Fibroblast of villous mesenchyme (primary cell): ENCODE measurements at regions not wholly inside any gene's neighbourhood (a gene's known extent, or its start where the extent isn't known, plus 50 kb on each side); places are given as distances from the start of the nearest gene placed in this dataset.
A peak's percentile ranks its signal among the peaks of the same experiment; 100 is the strongest.
"Not testable (repeated sequence)": the region's sequence is repeated elsewhere in the genome, so short reads cannot be mapped to it uniquely, and the experiment has no call there.

Experiments used
- DNase-seq: peaks from one replicate; pipeline ENCODE4 v3.0.0-alpha.2; 2010; ENCODE audit warnings: low read depth
- H3K4me3 ChIP-seq: 2 replicates; pipeline ENCODE4 v1.5.1; 2011; ENCODE audit warnings: low read depth, mild to moderate bottlenecking, low read length
- TF ChIP-seq, protein P1 (sequence below): IDR thresholded peaks from 2 replicates; pipeline ENCODE4 v1.5.1; 2012; ENCODE audit warnings: low read depth, mild to moderate bottlenecking, low read length; ENCODE audit not compliant: insufficient read depth

DNA sequence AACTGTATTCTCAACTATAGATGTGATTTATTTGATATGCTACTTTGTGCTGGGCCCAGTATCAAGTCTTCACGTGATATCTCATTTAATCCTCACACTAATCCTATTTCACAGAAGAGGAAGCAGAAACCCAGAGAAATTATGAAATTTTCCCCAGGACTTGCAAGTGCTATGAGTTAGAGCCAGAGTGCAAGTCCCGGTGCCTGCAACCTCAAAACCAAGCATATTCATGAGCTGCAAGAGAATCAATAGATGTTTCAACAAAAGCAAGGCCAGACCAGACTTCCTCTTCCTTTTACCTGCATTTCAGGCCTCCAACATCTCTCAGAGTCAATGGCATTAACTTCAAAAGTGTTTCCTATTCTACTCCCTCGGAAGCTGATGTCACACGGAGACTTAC lies 92.2 kb upstream of the GATB start:
- TF ChIP-seq, protein P1, sequence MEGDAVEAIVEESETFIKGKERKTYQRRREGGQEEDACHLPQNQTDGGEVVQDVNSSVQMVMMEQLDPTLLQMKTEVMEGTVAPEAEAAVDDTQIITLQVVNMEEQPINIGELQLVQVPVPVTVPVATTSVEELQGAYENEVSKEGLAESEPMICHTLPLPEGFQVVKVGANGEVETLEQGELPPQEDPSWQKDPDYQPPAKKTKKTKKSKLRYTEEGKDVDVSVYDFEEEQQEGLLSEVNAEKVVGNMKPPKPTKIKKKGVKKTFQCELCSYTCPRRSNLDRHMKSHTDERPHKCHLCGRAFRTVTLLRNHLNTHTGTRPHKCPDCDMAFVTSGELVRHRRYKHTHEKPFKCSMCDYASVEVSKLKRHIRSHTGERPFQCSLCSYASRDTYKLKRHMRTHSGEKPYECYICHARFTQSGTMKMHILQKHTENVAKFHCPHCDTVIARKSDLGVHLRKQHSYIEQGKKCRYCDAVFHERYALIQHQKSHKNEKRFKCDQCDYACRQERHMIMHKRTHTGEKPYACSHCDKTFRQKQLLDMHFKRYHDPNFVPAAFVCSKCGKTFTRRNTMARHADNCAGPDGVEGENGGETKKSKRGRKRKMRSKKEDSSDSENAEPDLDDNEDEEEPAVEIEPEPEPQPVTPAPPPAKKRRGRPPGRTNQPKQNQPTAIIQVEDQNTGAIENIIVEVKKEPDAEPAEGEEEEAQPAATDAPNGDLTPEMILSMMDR: no peak
- DNase-seq: no peak
- H3K4me3 ChIP-seq: no peak overlapping the region

- no peak overlapping the region for H3K4me3 ChIP-seq
- DNase-seq: no peak
- TF ChIP-seq, protein P1: no peak
These were observed 91.4 kb upstream of the GATB start for GRCh38 chr4:151852202-151852601.

DNA sequence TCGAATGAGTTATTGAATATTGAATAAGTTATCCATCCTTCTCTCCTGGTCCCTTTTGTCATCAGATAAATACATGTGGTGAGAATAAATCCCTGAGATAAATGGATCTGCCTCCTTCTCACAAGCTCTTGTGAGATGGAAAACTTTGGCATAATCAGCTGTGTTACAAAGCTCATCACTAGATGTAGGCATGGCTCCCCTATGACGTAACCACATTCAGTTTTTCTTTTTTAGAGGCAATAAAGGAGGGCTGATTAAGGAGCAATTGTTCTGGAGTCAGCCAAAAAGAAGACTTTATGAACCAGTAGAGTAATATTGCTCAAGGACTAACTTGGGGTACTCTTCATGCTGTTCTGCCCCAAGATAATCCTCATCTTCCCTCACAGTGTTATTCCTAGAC lies 90.5 kb upstream of the GATB start:
- TF ChIP-seq, protein P1: no peak
- DNase-seq: no peak
- H3K4me3 ChIP-seq: no peak overlapping the region

DNA sequence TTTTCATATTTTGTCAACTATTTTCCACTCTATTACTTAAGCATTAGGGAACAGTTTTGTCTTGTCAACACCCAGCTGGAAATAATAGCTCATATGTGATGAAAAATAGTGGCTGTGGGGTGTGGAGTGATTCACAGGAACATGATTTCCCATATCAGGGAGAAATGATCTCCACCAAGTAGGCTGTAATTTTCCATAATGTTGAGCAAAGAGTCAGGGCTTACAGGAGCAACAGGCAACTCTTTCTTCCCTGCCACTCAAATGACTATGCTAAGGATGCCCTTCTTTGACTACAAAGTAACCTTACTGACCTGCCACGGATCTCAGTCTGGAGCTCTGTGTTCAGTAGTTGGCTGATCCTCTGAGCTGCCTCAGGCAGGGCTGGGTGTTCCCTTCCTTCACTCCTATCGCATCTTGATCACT lies 90.0 kb upstream of the GATB start:
- DNase-seq: peak; percentile 43

GRCh38 chr4:151845551-151845950 lies 84.7 kb upstream of the GATB start:
- not testable (repeated sequence) for H3K4me3 ChIP-seq, DNase-seq

More for the DNA sequence above, 90.0 kb upstream of the GATB start:
- no peak overlapping the region for H3K4me3 ChIP-seq
- TF ChIP-seq, protein P1: no peak

GRCh38 chr4:151842430-151843079 lies 81.7 kb upstream of the GATB start:
- TF ChIP-seq, protein P1: no peak
- H3K4me3 ChIP-seq: no peak overlapping the region
- DNase-seq: no peak

DNA sequence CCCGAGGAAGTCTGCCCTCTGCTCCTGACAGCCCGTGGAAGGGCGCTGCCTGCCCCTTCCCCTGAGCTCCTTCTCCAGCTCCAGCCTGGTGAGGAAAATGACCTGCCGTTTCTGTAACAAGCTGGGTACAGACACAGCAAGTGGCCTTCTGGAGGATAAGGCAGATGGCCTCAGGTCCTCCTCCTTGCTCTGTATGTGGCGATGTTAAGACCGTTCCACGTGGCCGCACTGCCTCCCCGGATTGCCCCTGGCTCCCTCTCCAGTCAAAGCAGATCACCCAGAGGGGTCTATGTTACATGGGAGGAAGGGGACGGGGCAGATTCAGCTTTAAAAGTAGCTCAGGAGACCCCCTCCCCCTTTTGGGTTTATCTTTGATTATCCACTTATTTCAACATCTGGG lies 80.3 kb upstream of the GATB start:
- no peak for DNase-seq
- TF ChIP-seq, protein P1: no peak
- no peak overlapping the region for H3K4me3 ChIP-seq
